Fibroblast of peridontal ligament (primary cell): ENCODE measurements at regions not wholly inside any gene's neighbourhood (a gene's known extent, or its start where the extent isn't known, plus 50 kb on each side); places are given as distances from the start of the nearest gene placed in this dataset.
"Not testable (repeated sequence)": the region's sequence is repeated elsewhere in the genome, so short reads cannot be mapped to it uniquely, and the experiment has no call there.

Experiments
- DNase-seq: peaks from one replicate; pipeline ENCODE4 v3.0.0-alpha.2; 2010; ENCODE audit errors: extremely low read depth

DNA sequence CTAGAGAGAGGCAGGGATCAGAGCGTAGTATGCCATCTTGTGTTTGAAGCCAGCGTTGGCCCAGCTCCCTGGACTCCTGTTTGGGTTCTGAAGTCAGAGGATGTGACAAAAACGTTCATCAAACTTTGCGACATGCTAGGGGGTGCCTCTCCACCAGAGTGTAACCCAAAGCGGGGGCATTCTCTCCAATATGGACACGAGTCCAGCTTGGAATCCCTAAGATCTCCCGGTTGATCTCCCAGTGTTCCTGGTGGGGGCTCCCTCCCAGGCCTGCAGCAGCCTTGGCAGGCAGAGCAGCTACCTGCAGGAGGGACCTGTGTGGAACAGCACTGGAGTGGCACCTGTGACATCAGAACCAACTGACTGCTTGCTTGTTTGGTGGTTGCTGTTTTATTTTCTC lies 218.8 kb upstream of the ECI2 start:
- no peak for DNase-seq

DNA sequence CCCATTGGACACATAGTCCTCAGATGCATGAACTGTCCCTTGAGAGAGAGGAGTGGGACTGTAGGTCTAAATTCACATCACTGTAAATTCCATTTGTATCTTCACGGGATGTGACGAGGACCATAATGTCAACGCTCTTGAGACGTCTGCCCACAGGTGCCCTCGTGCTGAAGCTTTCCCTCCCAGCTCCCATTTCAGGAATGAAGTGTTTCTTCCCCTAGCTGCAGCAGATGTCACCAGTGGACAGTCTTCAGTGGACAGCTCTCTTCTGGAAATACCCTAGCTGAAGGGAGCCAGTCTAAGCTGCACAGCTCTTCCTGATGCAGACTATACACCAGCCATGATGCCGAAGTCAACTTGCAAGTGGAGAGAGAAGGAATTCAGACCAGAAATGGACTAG lies 217.4 kb upstream of the ECI2 start:
- DNase-seq = peak; percentile 22

GRCh38 chr6:4352322-4352669 lies 216.9 kb upstream of the ECI2 start:
- no peak for DNase-seq

- DNase-seq = peak; percentile 94
These were observed 216.3 kb upstream of the ECI2 start for GRCh38 chr6:4351520-4352321.

DNA sequence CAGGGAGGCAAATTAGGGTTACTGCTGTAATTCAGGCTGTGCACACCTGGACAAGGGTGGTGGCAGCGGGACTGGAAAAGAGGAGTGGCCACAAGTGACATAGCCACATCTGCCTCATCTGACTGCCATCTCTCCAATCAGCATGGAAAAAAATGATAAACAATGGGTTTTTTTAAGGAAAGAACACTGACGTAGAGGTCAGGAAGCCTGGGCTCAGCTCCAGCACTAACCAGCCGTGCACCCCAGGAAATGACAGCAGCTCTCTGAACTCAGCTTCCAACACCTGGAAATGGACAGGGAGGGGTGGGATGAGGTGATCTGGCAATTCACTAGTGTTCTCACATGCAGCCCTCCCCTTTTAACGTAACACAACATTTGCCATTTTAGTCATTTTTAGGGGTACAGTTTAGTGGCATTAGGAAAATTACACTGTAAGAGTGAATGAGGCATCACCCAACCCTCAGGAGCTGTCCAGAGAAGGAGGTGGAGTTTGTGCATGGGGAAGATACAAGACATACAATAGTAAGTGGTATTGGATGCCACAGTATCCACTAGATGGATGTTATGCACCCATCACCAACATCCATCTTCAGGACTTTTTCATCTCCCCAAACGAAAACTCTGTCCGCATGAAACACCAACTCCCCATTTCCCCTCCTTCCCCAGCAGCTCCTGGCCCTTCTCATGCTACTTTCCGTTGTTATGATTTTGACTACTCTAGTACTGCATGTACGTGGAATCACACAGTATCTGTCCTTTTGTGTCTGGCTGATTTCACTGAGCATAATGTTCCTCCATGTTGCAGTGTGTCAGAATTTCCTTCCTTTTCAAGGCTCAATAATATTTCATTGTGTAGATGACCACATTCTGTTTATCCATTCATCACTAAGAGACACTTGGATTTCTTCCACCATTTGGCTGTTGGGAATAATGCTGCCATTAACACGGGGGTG lies 215.5 kb upstream of the ECI2 start:
- no peak for DNase-seq

DNA sequence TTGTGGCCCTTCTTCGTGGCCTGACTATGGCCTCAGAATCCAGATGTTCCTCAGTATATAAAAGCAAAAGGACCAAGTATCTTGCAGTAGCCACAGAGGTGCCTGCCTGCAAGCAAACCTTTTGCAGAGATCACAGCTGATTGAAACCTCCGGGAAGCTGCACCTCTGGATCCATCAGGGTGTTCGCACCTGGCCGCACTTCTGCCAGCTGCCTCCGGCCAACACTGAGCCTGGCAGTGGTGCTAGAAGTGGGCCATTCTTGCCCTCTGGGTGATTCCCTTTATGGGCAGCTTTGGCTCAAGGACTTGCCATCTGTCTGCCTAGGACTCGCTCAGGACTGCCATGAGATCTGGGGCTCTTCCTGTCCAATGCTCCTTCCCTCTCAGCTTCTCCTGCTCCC lies 214.6 kb upstream of the ECI2 start:
- no peak for DNase-seq

GRCh38 chr6:4349323-4349722 lies 213.9 kb upstream of the ECI2 start:
- DNase-seq = no peak

DNA sequence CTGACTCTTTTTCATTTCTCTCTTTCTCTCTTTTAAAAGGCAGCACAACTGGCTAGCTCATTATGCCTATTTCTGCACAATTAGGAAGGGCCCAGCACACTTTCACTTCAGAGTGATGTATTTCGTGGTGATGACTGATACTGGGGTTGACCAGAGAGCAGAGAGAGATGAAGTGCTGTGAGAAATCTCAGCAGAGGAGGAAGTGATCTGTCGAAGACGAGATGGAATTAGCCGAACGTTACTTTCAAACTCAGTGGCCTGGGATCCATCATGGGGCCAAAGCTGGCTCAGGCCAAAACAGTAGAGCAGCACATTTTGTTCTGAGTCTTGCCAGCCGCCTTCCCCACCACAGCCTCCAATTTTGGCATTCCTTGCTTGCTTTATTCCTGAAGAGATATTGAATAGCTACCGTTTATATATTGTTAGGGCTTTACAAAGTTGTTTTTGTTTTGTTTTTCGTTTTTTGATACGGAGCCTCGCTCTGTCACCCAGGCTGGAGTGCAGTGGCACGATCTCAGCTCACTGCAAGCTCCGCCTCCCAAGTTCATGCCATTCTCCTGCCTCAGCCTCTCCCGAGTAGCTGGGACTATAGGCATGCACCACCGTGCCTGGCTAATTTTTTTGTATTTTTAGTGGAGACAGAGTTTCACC lies 213.2 kb upstream of the ECI2 start:
- DNase-seq = no peak

DNA sequence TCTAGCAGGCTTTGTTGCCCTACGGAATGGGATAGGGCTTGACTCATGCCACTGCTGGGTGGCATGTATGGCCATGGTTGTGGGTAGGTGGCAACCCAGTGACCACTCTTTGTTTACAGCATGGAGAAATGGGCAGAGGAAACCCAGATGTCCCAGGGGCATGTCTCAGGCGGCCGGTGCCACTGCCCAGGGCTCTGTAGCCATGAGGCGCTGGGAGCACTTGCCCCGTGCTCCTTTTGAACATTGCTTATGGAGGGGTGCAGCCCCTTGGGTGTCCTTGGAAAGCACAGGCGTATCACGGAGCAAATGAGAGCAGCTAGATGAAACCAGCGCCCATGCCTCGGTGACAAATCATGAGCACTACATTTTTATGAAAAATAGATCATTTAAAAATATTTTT lies 212.5 kb upstream of the ECI2 start:
- no peak for DNase-seq

DNA sequence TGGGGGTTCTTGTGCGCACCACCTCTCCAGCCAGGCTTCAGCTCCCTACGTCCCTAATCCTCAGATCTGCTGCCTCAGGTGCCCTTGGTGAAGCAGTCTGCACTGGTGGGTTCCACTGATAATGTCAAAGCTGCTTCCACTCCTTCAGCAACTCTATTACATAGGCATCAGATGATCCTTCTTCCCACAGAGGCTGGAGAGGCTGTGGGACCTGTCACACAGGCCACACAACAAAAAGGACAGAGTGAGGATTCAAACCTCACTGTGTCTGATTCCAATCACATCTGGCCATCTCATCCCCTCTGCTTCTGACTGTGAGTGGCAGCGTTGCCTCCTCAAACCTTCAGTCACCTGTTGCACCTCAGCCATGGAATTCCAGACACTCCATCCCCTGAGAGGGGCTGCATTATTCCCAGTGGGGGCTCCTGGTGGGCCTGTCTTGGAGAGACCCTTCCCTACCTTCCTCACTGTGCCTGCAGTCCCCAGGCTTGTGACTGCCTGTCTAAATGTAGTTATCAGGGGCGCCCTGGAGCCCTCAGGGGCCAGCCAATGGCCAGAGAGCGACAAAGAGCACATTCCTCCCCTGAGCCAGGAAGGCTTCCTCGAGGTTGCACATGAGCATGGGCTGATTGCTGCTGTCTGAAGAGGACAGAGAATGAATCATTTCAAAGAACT lies 211.4 kb upstream of the ECI2 start:
- peak; percentile 29 for DNase-seq

DNA sequence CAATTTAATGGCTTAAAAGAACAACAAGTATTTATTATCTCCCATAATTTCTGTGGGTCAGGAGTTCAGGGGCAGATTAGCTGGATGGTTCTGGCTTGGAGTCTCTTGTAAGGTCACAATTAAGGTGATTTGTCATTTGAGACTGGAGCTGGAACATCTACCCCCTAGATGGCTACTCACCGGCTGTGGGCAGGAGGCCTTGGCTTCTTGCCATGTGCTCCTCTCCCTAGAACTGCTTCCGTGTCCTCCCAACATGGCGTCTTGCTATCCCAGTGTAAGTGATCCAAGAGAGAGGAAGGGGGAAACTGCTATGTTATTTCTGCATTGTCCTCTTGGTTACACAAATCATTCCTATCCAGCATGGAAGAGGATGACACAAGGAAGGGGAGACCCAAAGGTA lies 210.2 kb upstream of the ECI2 start:
- no peak for DNase-seq

DNA sequence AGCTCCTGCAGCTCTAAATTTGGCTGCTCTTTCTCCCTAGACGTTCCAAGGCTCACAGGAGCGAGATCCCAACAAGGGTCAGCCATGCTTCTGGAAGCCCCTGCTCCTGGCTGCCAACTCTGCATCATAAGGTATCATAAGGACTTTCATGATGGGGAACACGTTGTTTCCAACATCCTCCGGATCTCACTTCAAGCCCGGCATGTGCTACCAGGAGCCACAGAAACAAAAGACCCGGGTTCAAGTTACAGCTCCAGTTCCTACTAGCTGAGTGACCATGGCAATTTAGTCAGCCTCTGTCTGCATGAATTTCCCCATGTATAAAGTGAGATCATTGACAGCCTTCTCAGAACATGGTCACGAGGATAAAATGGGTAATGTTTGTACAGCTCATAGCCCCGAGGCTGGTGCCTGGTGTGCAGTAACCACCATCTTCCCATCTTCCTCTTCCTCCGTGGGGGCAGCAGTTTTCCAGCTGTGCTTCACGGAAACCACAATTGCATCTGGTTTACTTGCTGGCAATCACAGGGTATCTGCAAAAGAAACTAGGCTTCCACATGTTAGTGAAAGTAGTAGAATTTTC lies 209.0 kb upstream of the ECI2 start:
- DNase-seq = peak; percentile 58

DNA sequence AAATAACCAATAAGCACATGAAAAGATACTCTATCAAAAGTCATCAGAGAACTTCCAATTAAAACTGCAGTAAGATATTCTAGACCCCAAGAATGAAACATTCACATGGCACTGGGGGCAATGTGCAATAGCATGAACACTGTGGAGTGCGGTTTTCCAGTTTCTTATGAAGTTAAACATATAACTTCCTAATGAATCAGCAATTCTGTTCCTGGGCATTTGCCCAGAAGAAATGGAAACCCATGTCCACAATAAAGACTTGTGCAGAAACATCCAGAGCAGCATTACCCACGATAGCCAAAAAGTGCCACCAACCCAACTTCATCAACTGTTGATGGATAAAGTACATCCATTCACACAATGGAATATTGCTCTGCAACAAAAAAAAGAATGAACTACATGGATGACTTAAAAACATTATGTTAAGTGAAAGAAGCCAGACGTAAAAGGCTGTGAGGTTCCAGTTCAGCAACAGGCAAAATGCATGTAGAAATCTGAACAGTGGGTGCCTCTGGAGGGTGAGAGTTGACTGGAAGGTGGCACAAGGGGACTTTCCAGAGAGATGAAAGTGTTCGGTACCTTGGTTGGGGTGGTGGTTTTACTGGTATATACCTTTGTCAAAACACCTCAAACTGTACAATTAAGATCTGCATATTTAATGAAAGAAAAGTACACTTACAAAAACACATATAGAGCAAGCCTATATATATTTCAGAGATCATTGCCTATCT lies 207.2 kb upstream of the ECI2 start:
- peak; percentile 64 for DNase-seq

GRCh38 chr6:4341078-4341797 lies 205.9 kb upstream of the ECI2 start:
- DNase-seq = no peak

DNA sequence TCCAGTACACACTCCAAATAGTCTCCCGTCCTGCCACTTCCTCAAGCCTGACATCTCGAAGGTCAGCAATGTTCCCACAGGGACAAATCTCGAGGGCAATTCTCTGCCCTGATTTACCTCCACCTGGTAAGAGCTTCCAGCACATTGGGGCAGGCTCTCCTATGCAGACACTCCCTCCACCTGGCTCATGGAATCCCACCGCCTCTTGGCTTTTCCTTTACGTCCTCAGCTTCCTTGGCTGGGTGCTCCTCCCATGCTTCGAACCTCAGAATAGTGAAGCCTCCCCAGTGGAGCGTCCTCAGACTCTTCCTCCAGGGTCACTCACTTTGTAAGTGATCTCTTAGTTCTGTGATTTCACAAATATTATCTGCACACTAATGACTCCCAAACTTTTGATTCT lies 205.2 kb upstream of the ECI2 start:
- no peak for DNase-seq

GRCh38 chr6:4338884-4339283 lies 203.5 kb upstream of the ECI2 start:
- no peak for DNase-seq

DNA sequence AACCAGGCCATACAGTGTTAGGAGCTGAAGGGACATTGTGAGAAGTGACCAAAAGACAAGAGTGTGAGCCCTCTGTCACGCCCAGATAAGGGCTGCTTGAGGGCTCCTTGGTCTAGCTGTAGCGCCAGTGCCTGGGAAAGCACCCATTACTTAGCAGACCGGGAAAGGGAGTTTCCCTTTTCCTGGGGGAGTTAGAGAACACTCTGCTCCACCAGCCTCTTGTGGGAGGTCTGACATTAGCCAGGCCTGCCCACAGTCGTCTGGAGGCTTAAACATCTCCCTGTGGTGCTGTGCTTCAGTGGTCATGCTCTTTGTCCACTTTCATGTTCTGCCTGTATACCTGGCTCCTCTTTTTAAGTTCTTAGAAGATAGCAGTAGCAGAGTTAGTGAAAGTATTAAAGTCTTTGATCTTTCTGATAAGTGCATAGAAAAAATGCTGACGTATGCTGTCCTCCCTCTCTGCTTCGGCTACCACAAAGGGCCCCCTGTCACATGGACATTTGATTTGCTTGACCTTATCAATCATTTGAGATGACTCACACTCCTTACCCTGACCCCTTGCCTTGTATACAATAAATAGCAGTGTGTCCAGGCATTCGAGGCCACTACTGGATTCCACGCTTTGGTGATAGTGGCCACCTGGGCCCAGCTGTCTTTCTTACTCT lies 201.5 kb upstream of the ECI2 start:
- no peak for DNase-seq

GRCh38 chr6:4336084-4336483 lies 200.7 kb upstream of the ECI2 start:
- DNase-seq = no peak

DNA sequence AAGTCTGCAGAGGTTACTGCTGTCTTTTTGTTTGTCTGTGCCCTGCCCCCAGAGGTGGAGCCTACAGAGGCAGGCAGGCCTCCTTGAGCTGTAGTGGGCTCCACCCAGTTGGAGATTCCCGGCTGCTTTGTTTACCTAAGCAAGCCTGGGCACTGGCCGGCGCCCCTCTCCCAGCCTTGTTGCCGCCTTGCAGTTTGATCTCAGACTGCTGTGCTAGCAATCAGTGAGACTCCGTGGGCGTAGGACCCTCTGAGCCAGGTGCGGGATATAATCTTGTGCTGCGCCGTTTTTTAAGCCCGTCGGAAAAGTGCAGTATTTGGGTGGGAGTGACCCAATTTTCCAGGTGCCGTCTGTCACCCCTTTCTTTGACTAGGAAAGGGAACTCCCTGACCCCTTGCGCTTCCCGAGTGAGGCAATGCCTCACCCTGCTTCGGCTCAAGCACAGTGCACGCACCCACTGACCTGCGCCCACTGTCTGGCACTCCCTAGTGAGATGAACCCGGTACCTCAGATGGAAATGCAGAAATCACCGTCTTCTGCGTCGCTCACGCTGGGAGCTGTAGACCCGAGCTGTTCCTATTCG lies 198.9 kb upstream of the ECI2 start:
- DNase-seq = not testable (repeated sequence)
